Upper lobe of left lung (tissue), 6 donors: ENCODE measurements at regions not wholly inside any gene's neighbourhood (a gene's known extent, or its start where the extent isn't known, plus 50 kb on each side); places are given as distances from the start of the nearest gene placed in this dataset.

Experiments used
- ATAC-seq, 2 donors: fragments of 200-7000 bp; cut with Tn5 transposase; one replicate each; pipeline ENCODE4 v1.9.1; 2022; ENCODE audit warnings: mild to moderate bottlenecking in 2 of 2, moderate library complexity in 2 of 2; ENCODE audit not compliant: low FRiP score in 2 of 2
- DNase-seq, 2 donors: peaks; one replicate each; pipeline ENCODE4 v3.0.0-alpha.2; 2019 to 2020
- H3K27ac ChIP-seq, 4 donors: fragments of 200-600 bp; sonication (generic); one replicate each; pipeline ENCODE4 v1.5.1; 2016 to 2019
- H3K27me3 ChIP-seq, 4 donors: fragments of 200-600 bp; sonication (generic); one replicate each; pipeline ENCODE4 v1.5.1; 2017 to 2019
- H3K36me3 ChIP-seq, 4 donors: fragments of 200-600 bp; sonication (generic); one replicate each; pipeline ENCODE4 v1.5.1; 2016 to 2019
- H3K4me1 ChIP-seq, 4 donors: fragments of 200-600 bp; sonication (generic); one replicate each; pipeline ENCODE4 v1.5.1; 2018 to 2019
- H3K4me3 ChIP-seq, 4 donors: fragments of 200-600 bp; sonication (generic); one replicate each; pipeline ENCODE4 v1.5.1; 2017 to 2019; ENCODE audit warnings: mild to moderate bottlenecking in 2 of 4, moderate library complexity in 1 of 4
- H3K9me3 ChIP-seq, 4 donors: fragments of 200-600 bp; sonication (generic); one replicate each; pipeline ENCODE4 v1.5.1; 2018 to 2019
- EP300 ChIP-seq, 4 donors: sonication (generic); formaldehyde crosslinking; IDR thresholded peaks; one replicate each; pipeline ENCODE4 v1.5.1; 2017; ENCODE audit warnings: antibody characterized with exemption in 4 of 4, control low read depth in 2 of 4
- POLR2A ChIP-seq, 4 donors: fragments of 450-650 bp; IDR thresholded peaks; one replicate each; pipeline ENCODE4 v1.5.1; 2016 to 2017; ENCODE audit warnings: antibody characterized with exemption in 4 of 4, mild to moderate bottlenecking in 2 of 4
- POLR2AphosphoS5 ChIP-seq, 2 donors: sonication (generic); formaldehyde crosslinking; IDR thresholded peaks; one replicate each; pipeline ENCODE4 v1.5.1; 2017; ENCODE audit warnings: antibody characterized with exemption in 2 of 2
- WGBS, 2 donors: methylation state at CpG; one replicate each; pipeline ENCODE4 v1.1.5; 2017 to 2018; 5-methylcytosine and 5-hydroxymethylcytosine counted together
- TF ChIP-seq, protein P1 (sequence below), 6 experiments: fragments of 450-650 bp in 4 of 6; fragments of 200-600 bp in 2 of 6; sonication (generic) in 2 of 6; IDR thresholded peaks; one replicate each; pipeline ENCODE4 v1.5.1; 2016 to 2019; ENCODE audit warnings: antibody characterized with exemption in 6 of 6
- donor health status: DM: no; HTN: no; CAD: no; lungs with moderate emphysema.
- donor health status: DM: no; HTN: yes; CAD: no; lungs with severe emphysema.

GRCh38 chr3:64759811-64760210 is 72.0 kb upstream of the ADAMTS9 start:
- ATAC-seq (peak; percentile 30 to 50), DNase-seq (no peak)
- H3K4me1 ChIP-seq, result peaks cover 14 to 32% (median 29%) of the 10 kb centered on the region in 4 donors
- TF ChIP-seq POLR2A (IDR thresholded peaks at IDR 0.05), result no peak
- peak in 3 of 4 donors; percentile 59 to 97 (median 88) for TF ChIP-seq EP300 (IDR thresholded peaks at IDR 0.05)
- peak in 1 of 2 donors; percentile 44 for TF ChIP-seq POLR2AphosphoS5 (IDR thresholded peaks at IDR 0.05)
- TF ChIP-seq, protein P1, sequence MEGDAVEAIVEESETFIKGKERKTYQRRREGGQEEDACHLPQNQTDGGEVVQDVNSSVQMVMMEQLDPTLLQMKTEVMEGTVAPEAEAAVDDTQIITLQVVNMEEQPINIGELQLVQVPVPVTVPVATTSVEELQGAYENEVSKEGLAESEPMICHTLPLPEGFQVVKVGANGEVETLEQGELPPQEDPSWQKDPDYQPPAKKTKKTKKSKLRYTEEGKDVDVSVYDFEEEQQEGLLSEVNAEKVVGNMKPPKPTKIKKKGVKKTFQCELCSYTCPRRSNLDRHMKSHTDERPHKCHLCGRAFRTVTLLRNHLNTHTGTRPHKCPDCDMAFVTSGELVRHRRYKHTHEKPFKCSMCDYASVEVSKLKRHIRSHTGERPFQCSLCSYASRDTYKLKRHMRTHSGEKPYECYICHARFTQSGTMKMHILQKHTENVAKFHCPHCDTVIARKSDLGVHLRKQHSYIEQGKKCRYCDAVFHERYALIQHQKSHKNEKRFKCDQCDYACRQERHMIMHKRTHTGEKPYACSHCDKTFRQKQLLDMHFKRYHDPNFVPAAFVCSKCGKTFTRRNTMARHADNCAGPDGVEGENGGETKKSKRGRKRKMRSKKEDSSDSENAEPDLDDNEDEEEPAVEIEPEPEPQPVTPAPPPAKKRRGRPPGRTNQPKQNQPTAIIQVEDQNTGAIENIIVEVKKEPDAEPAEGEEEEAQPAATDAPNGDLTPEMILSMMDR (IDR thresholded peaks at IDR 0.05), result no peak
- H3K9me3 ChIP-seq, result no peaks in the 10 kb centered on the region
- no peaks in the 10 kb centered on the region for H3K36me3 ChIP-seq
- no peak overlapping the region for H3K4me3 ChIP-seq
- H3K27me3 ChIP-seq, result no peaks in the 10 kb centered on the region
- WGBS, 2 donors, result 54 to 61% methylated on average over 2 of the region's 2 CpGs
- H3K27ac ChIP-seq, result peak overlapping the region in 2 of 4 donors; percentile 12 to 17

- H3K4me1 ChIP-seq, result peaks cover 14 to 25% (median 24%) of the 10 kb centered on the region in 4 donors
- H3K4me3 ChIP-seq, result no peak overlapping the region
- no peak overlapping the region for H3K27ac ChIP-seq
- DNase-seq (no peak), ATAC-seq (no peak)
- no peak for TF ChIP-seq POLR2AphosphoS5 (IDR thresholded peaks at IDR 0.05)
- no peak for TF ChIP-seq EP300 (IDR thresholded peaks at IDR 0.05)
- TF ChIP-seq, protein P1 (IDR thresholded peaks at IDR 0.05), result no peak
- TF ChIP-seq POLR2A (IDR thresholded peaks at IDR 0.05), result no peak
- 69 to 85% methylated on average over 2 of the region's 2 CpGs for WGBS, 2 donors
- H3K9me3 ChIP-seq, result peaks cover 0 to 4% (median 0%) of the 10 kb centered on the region in 4 donors
- H3K27me3 ChIP-seq, result no peaks in the 10 kb centered on the region
- H3K36me3 ChIP-seq, result no peaks in the 10 kb centered on the region
Measured at GRCh38 chr3:64756398-64756986, 68.7 kb upstream of the ADAMTS9 start.

GRCh38 chr3:64748244-64748904 is 60.6 kb upstream of the ADAMTS9 start:
- WGBS, 2 donors, result 68 to 75% methylated on average over 5 to 6 of the region's 6 CpGs
- H3K4me1 ChIP-seq, result no peaks in the 10 kb centered on the region
- ATAC-seq, result no peak

DNA sequence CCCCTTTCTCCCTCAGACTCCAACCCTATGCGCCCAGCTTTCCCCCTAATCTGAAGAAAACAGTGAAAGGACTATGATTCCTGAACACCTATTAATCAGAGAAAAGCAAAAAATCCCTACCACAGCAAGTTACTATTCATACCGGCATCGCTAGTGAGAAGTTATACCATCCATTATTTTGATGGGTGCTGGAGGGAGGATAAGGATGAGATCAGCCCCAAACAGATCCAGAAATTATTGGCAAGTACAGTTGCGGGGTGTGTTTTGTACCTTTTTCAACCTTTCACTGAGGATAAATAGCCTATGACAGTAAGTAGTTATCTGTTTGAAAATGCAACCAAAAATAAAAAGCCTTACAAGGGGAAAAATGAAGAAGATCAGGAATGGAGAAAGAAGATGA is 59.9 kb upstream of the ADAMTS9 start:
- no peaks in the 10 kb centered on the region for H3K9me3 ChIP-seq
- no peaks in the 10 kb centered on the region for H3K4me1 ChIP-seq
- H3K27me3 ChIP-seq, result no peaks in the 10 kb centered on the region
- ATAC-seq (no peak), DNase-seq (no peak)
- no peaks in the 10 kb centered on the region for H3K36me3 ChIP-seq
- TF ChIP-seq EP300 (IDR thresholded peaks at IDR 0.05) (no peak), POLR2AphosphoS5 (IDR thresholded peaks at IDR 0.05) (no peak)
- no peak overlapping the region for H3K4me3 ChIP-seq
- H3K27ac ChIP-seq, result no peak overlapping the region
- WGBS, 2 donors, result 85 to 89% methylated on average over 4 of the region's 4 CpGs

More at GRCh38 chr3:64748244-64748904, 60.6 kb upstream of the ADAMTS9 start:
- no peaks in the 10 kb centered on the region for H3K36me3 ChIP-seq
- no peaks in the 10 kb centered on the region for H3K27me3 ChIP-seq
- H3K4me3 ChIP-seq, result no peak overlapping the region
- H3K9me3 ChIP-seq, result no peaks in the 10 kb centered on the region
- no peak overlapping the region for H3K27ac ChIP-seq
- TF ChIP-seq POLR2A (IDR thresholded peaks at IDR 0.05), result no peak
- no peak for TF ChIP-seq EP300 (IDR thresholded peaks at IDR 0.05)
- no peak for TF ChIP-seq POLR2AphosphoS5 (IDR thresholded peaks at IDR 0.05)
- TF ChIP-seq, protein P1 (IDR thresholded peaks at IDR 0.05), result no peak
- DNase-seq, result no peak

- Histone ChIP-seq H3K27me3 (no peaks in the 10 kb centered on the region), H3K9me3 (no peaks in the 10 kb centered on the region), H3K4me1 (peaks cover 0 to 4% (median 1%) of the 10 kb centered on the region in 4 donors), H3K4me3 (no peak overlapping the region), H3K36me3 (no peaks in the 10 kb centered on the region), H3K27ac (no peak overlapping the region)
- ATAC-seq, result no peak
- TF ChIP-seq, protein P1 (IDR thresholded peaks at IDR 0.05), result no peak
- TF ChIP-seq POLR2AphosphoS5 (IDR thresholded peaks at IDR 0.05) (no peak), POLR2A (IDR thresholded peaks at IDR 0.05) (no peak), EP300 (IDR thresholded peaks at IDR 0.05) (no peak)
- no peak for DNase-seq
- 69 to 70% methylated on average over 4 of the region's 4 CpGs for WGBS, 2 donors
Measured at GRCh38 chr3:64743887-64744243, 56.1 kb upstream of the ADAMTS9 start.
